SK-N-MC (cell line): ENCODE measurements at regions not wholly inside any gene's neighbourhood (a gene's known extent, or its start where the extent isn't known, plus 50 kb on each side); places are given as distances from the start of the nearest gene placed in this dataset.

ENCODE experiments used
- DNase-seq: peaks from one replicate; pipeline ENCODE4 v3.0.0-alpha.2; 2011; ENCODE audit warnings: low read depth, low spot score
- H3K27ac ChIP-seq: fragments of 200-600 bp; sonication (generic); 2 replicates; pipeline ENCODE4 v1.5.1; 2016; ENCODE audit warnings: mixed run types
- H3K36me3 ChIP-seq: fragments of 200-600 bp; sonication (generic); 2 replicates; pipeline ENCODE4 v1.6.1; 2017; ENCODE audit warnings: antibody characterized with exemption, low read length, mixed read lengths; ENCODE audit not compliant: insufficient read depth
- H3K4me3 ChIP-seq: fragments of 200-600 bp; sonication (generic); 2 replicates; pipeline ENCODE4 v1.5.1; 2016
- H3K9ac ChIP-seq: fragments of 200-600 bp; sonication (generic); 2 replicates; pipeline ENCODE4 v1.8.0; 2017; ENCODE audit warnings: mixed run types, mixed read lengths; ENCODE audit not compliant: insufficient read length
- H3K9me3 ChIP-seq: fragments of 200-600 bp; sonication (generic); 2 replicates; pipeline ENCODE4 v1.6.1; 2017; ENCODE audit warnings: low read depth, mild to moderate bottlenecking, antibody characterized with exemption, low read length, moderate library complexity, mixed read lengths
- EZH2 ChIP-seq: fragments of 200-600 bp; sonication (generic); IDR thresholded peaks from one replicate; pipeline ENCODE4 v1.6.1; 2017; ENCODE audit warnings: antibody characterized with exemption
- FOXP2 ChIP-seq: optimal IDR thresholded peaks from 2 replicates; pipeline ENCODE3; 2011; ENCODE audit warnings: mild to moderate bottlenecking, moderate library complexity; ENCODE audit not compliant: insufficient read depth; ENCODE audit errors: extremely low read length, control extremely low read depth
- POLR2AphosphoS5 ChIP-seq: IDR thresholded peaks from 2 replicates; pipeline ENCODE4 v1.6.1; 2012; ENCODE audit warnings: mild to moderate bottlenecking, low read depth, low read length, borderline replicate concordance

DNA sequence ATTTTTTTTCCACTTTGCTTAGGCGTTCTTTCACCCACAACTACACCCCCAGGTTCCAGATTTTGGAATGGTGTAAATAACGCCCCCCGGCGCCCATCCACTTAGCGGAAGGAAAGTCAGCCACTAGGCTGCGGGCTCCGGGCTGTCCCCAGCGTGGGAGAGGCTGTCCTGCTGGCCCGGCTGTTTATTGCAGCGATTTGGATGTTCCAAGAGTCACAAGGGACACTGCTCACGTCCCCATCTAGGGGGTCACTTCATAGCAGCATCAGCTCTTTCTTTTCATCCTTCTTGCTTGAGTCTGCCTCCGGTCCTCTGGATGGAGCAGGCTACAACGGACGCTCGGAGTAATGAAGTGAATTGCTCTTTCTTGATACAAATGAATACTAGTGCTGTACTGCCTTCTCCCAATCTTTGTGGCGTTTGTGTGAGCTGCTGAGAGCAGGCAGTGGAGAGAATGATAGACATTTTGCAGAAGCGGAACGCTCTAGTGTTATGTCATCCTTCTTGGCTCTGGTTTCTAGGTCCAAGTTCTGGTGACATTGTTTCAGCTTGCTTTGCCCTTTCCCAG, 50.7 kb upstream of the PAIP2B start:
- H3K9me3 ChIP-seq: no peaks in the 10 kb centered on the region
- no peak for DNase-seq
- H3K27ac ChIP-seq: no peak overlapping the region
- TF ChIP-seq POLR2AphosphoS5 (no peak), EZH2 (no peak), FOXP2 (no peak)
- peak overlapping the region; percentile 74 for H3K9ac ChIP-seq
- H3K36me3 ChIP-seq: no peaks in the 10 kb centered on the region
- peak overlapping the region; percentile 98 for H3K4me3 ChIP-seq

DNA sequence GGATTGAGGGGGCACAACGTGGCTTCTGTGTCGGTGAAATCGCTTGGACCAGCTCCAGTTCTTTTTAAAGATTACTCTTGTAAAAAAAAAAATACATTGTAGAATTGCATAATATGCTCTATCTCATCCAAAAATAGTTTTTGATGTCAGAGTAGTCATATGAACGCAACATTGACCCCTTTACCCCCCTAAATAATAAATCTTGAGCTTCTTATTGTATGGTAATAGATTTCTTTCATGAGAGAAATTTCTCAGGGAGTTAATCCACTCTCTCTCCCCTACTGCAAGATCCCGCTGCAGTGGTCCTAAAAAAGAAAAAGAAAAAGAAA, 50.2 kb upstream of the PAIP2B start:
- H3K4me3 ChIP-seq: peak overlapping the region; percentile 98
- H3K36me3 ChIP-seq: no peaks in the 10 kb centered on the region
- H3K27ac ChIP-seq: no peak overlapping the region
- no peak for TF ChIP-seq POLR2AphosphoS5
- no peak for TF ChIP-seq EZH2
- no peak for TF ChIP-seq FOXP2
- DNase-seq: no peak
- H3K9me3 ChIP-seq: no peaks in the 10 kb centered on the region
- H3K9ac ChIP-seq: peak overlapping the region; percentile 74

DNA sequence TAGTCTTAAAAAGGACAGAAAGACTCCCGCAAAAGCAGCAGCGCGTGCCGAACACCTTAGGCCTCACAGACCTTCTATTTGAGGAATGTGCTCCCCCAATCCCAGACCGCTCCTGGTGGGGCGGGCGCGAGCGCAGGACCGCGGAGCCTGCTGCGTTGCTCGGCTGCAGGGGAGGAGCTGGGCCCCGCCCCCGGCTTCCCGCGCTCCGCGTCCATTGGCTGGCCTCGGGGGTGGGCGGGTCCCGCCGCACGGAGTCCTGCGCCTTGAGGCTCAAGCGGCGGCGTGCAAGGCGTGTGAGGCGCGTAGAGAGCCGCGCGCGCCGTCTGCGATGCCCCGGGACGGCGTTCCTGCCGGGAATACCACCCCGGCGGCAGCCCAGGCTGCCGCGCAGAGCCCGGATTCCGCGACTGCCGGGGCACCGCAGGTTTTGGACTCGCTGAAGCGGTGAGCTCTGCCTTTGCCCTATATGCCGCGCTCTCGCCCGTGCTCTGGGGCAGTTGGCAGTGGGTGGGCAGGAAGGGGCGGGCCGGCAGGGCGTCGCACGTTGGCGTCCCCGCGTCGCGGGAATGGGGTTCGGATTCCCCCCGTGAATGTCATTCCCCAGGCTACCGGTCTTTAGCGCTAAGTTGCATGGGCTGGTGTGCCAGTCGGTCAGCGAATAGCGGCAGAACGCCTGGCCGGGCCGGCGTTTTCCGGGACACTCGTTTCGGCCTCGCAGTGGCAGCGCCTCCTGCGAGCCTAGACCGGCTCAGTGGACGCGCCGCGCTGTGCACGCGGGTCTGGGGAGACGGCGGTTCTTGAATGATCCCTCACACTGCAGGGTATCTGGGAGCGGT, 49.6 kb upstream of the PAIP2B start:
- peak overlapping the region; percentile 74 for H3K9ac ChIP-seq
- no peaks in the 10 kb centered on the region for H3K36me3 ChIP-seq
- TF ChIP-seq POLR2AphosphoS5 (peak; percentile 96), FOXP2 (no peak)
- peak overlapping the region; percentile 98 for H3K4me3 ChIP-seq
- H3K27ac ChIP-seq: peak overlapping the region; percentile 25; the same call in 1 of the 2 replicates
- peak; percentile 34 for DNase-seq
- no peaks in the 10 kb centered on the region for H3K9me3 ChIP-seq
